Endothelial cell of umbilical vein (primary cell): ENCODE measurements at regions not wholly inside any gene's neighbourhood (a gene's known extent, or its start where the extent isn't known, plus 50 kb on each side); places are given as distances from the start of the nearest gene placed in this dataset.

Source experiments
- BruUV-seq: library from RNA; stranded (reverse); fragments of 400-500 nt; replicated peaks from 2 replicates; lab custom pipeline; 2021; lab: Mats Ljungman, UMichigan
- CTCF ChIA-PET: fragments of 300-600, 350-600 bp; sonication (Branson Sonifier 250); formaldehyde crosslinking; loops from one replicate; lab custom pipeline; 2021; ENCODE audit warnings: antibody characterized with exemption, inconsistent platforms; lab: Charles Lee
- POLR2A ChIA-PET: fragments of 300-600, 350-600 bp; sonication (Branson Sonifier 250); formaldehyde crosslinking; loops from one replicate; lab custom pipeline; 2021; ENCODE audit warnings: antibody characterized with exemption, inconsistent platforms; lab: Charles Lee
- DNase-seq: peaks from one replicate; pipeline ENCODE4 v3.0.0-alpha.2; 2011; ENCODE audit warnings: low read depth, low spot score
- FAIRE-seq: peaks from 2 replicates; lab custom pipeline; 2011; peaks lifted over from hg19 to GRCh38; lab: Jason Lieb, UNC
- H2AFZ ChIP-seq: 2 replicates; pipeline ENCODE4 v1.6.0; 2012; ENCODE audit warnings: low read depth, low read length, control low read depth, inconsistent platforms
- H3K27ac ChIP-seq: 2 replicates; pipeline ENCODE4 v1.5.1; 2011; ENCODE audit warnings: low read depth, mild to moderate bottlenecking, control low read depth, low read length, moderate library complexity; ENCODE audit not compliant: insufficient read depth
- H3K27me3 ChIP-seq, 2 experiments: 2 replicates each; pipeline versions ENCODE4 v1.6.0 to v1.6.1; 2011; ENCODE audit warnings: low read length in 2 of 2, mixed read lengths in 1 of 2; ENCODE audit not compliant: control insufficient read depth in 2 of 2, insufficient read depth in 2 of 2
- H3K36me3 ChIP-seq, 2 experiments: 2 replicates in 1 of 2; 3 replicates in 1 of 2; pipeline ENCODE4 v1.5.1; 2011; ENCODE audit warnings: low read length in 2 of 2, mild to moderate bottlenecking in 1 of 2, moderate library complexity in 1 of 2; ENCODE audit not compliant: control insufficient read depth in 2 of 2, insufficient read depth in 2 of 2; ENCODE audit errors: extremely low read depth in 1 of 2
- H3K4me1 ChIP-seq: 3 replicates; pipeline ENCODE4 v1.5.1; 2011; ENCODE audit warnings: mild to moderate bottlenecking, low read length; ENCODE audit not compliant: control insufficient read depth, insufficient read depth; ENCODE audit errors: extremely low read depth
- H3K4me2 ChIP-seq: 2 replicates; pipeline ENCODE4 v1.6.1; 2011; ENCODE audit warnings: low read length, control low read depth, mixed read lengths; ENCODE audit not compliant: insufficient read depth
- H3K4me3 ChIP-seq, 3 experiments: fragments of 200-600 bp in 1 of 3; sonication (generic), shearing (Covaris generic) in 1 of 3; replicated peaks in 1 of 3; 2 replicates each; pipeline ENCODE4 v1.5.1; 2011 to 2016; ENCODE audit warnings: control low read depth in 3 of 3, low read length in 3 of 3, mild to moderate bottlenecking in 2 of 3, inconsistent platforms in 1 of 3, low read depth in 1 of 3, moderate library complexity in 1 of 3; ENCODE audit not compliant: insufficient read depth in 1 of 3
- H3K79me2 ChIP-seq: 2 replicates; pipeline ENCODE4 v1.6.0; 2012; ENCODE audit warnings: low read length, inconsistent platforms; ENCODE audit not compliant: control insufficient read depth, insufficient read depth
- H3K9ac ChIP-seq: replicated peaks from 2 replicates; pipeline ENCODE3; 2011; ENCODE audit warnings: low read length, control low read depth; ENCODE audit not compliant: insufficient read depth; ENCODE audit errors: extremely low read depth
- H3K9me1 ChIP-seq: replicated peaks from 3 replicates; pipeline ENCODE4 v1.6.0; 2011; ENCODE audit warnings: mild to moderate bottlenecking, low read length; ENCODE audit not compliant: control insufficient read depth, insufficient read depth; ENCODE audit errors: extremely low read depth
- H3K9me3 ChIP-seq: replicated peaks from 2 replicates; pipeline ENCODE4 v1.5.1; 2012; ENCODE audit warnings: low read length, inconsistent platforms; ENCODE audit not compliant: control insufficient read depth, insufficient read depth
- H4K20me1 ChIP-seq: replicated peaks from 2 replicates; pipeline ENCODE3; 2011; ENCODE audit warnings: mild to moderate bottlenecking, low read length; ENCODE audit not compliant: control insufficient read depth, insufficient read depth; ENCODE audit errors: extremely low read depth
- CTCF ChIP-seq, 2 donors: IDR thresholded peaks; 1 replicate in 1 of 2; 2 replicates in 1 of 2; pipeline ENCODE4 v1.5.1; 2011; ENCODE audit warnings: low read length in 2 of 2, mild to moderate bottlenecking in 2 of 2, moderate library complexity in 2 of 2, control low read depth in 1 of 2, inconsistent platforms in 1 of 2, low read depth in 1 of 2; ENCODE audit not compliant: insufficient read depth in 1 of 2; ENCODE audit errors: extremely low read depth in 1 of 2
- EZH2 ChIP-seq: IDR thresholded peaks from 2 replicates; pipeline ENCODE4 v1.6.1; 2012; ENCODE audit warnings: borderline replicate concordance, low read depth, mild to moderate bottlenecking, moderate library complexity, low read length, inconsistent platforms; ENCODE audit not compliant: severe bottlenecking
- FOS ChIP-seq: IDR thresholded peaks from 2 replicates; pipeline ENCODE4 v1.6.1; 2011; ENCODE audit warnings: mild to moderate bottlenecking, low read length, moderate library complexity, borderline replicate concordance; ENCODE audit not compliant: insufficient read depth
- GATA2 ChIP-seq: IDR thresholded peaks from 2 replicates; pipeline ENCODE4 v1.7.0; 2011; ENCODE audit warnings: low read depth, mild to moderate bottlenecking, moderate library complexity, mixed read lengths, low read length; ENCODE audit not compliant: insufficient read length, insufficient read depth
- JUN ChIP-seq: IDR thresholded peaks from 2 replicates; pipeline ENCODE4 v1.6.1; 2011; ENCODE audit warnings: borderline replicate concordance, low read depth; ENCODE audit not compliant: insufficient read length, insufficient read depth
- MAX ChIP-seq: IDR thresholded peaks from 2 replicates; pipeline ENCODE4 v1.6.1; 2011; ENCODE audit not compliant: insufficient read depth, insufficient read length
- MYC ChIP-seq: IDR thresholded peaks from one replicate; pipeline ENCODE4 v1.6.1; 2011; ENCODE audit warnings: mild to moderate bottlenecking, low read depth, low read length
- POLR2A ChIP-seq: IDR thresholded peaks from 2 replicates; pipeline ENCODE4 v1.6.1; 2012; ENCODE audit warnings: low read depth, mild to moderate bottlenecking, control low read depth, low read length
- POLR2AphosphoS5 ChIP-seq: IDR thresholded peaks from 2 replicates; pipeline ENCODE4 v1.6.1; 2012; ENCODE audit warnings: low read depth, mild to moderate bottlenecking, control low read depth, low read length, moderate library complexity; ENCODE audit not compliant: insufficient read depth
- dilution Hi-C: fragments of 300-500 bp; cut with MboI; formaldehyde crosslinking; loops from one replicate; pipeline ENCODE4 v1.15.0; 2019; ENCODE audit warnings: low sequenced_read_pairs; ENCODE audit not compliant: extremely low pct_ligation_motif_present
- intact Hi-C: fragments of 100-400 bp; cut with micrococcal nuclease; formaldehyde crosslinking; loops from one replicate; pipeline ENCODE4 v1.10.0; 2022

GRCh38 chr11:130578738-130579368 lies 130.4 kb downstream of the ADAMTS15 start:
- TF ChIP-seq POLR2A (no peak), GATA2 (no peak), FOS (no peak), POLR2AphosphoS5 (no peak), JUN (no peak), EZH2 (no peak), MAX (no peak), MYC (no peak)
- DNase-seq, result no peak
- H3K9me3 ChIP-seq, result no peaks in the 10 kb centered on the region
- H4K20me1 ChIP-seq, result no peaks in the 10 kb centered on the region
- no peak overlapping the region for H3K9ac ChIP-seq
- BruUV-seq, result no TSS peak
- no peak overlapping the region for H3K27ac ChIP-seq
- no peaks in the 10 kb centered on the region for H3K79me2 ChIP-seq
- peaks cover 10% of the 10 kb centered on the region for H3K4me1 ChIP-seq
- intact Hi-C loops, result no loop called here
- no peaks in the 10 kb centered on the region for H3K36me3 ChIP-seq
- no peaks in the 10 kb centered on the region for H3K9me1 ChIP-seq
- no peak for FAIRE-seq
- H3K4me3 ChIP-seq, result no peak overlapping the region
- H2AFZ ChIP-seq, result no peak overlapping the region
- CTCF ChIA-PET, result no interaction called here
- H3K27me3 ChIP-seq, result no peaks in the 10 kb centered on the region
- no peak overlapping the region for H3K4me2 ChIP-seq
- dilution Hi-C loops, result no loop called here
- POLR2A ChIA-PET, result no interaction called here

- H3K79me2 ChIP-seq, result no peaks in the 10 kb centered on the region
- H3K27ac ChIP-seq, result peak overlapping the region; percentile 24
- DNase-seq (peak; percentile 61), FAIRE-seq (peak; percentile 90)
- no peaks in the 10 kb centered on the region for H4K20me1 ChIP-seq
- no peak overlapping the region for H2AFZ ChIP-seq
- no peaks in the 10 kb centered on the region for H3K36me3 ChIP-seq
- H3K9ac ChIP-seq, result no peak overlapping the region
- CTCF ChIA-PET, result no interaction called here
- peaks cover 10% of the 10 kb centered on the region for H3K4me1 ChIP-seq
- H3K4me3 ChIP-seq, result no peak overlapping the region
- no peaks in the 10 kb centered on the region for H3K9me1 ChIP-seq
- no peaks in the 10 kb centered on the region for H3K9me3 ChIP-seq
- H3K27me3 ChIP-seq, result no peaks in the 10 kb centered on the region
- dilution Hi-C loops, result no loop called here
- POLR2A ChIA-PET, result no interaction called here
- intact Hi-C loops, result loop anchor here (2.0 to 5.0 kb wide), 3 partner anchors 100 to 157 kb away; no protein-coding TSS in a partner anchor
- peak overlapping the region; percentile 28 for H3K4me2 ChIP-seq
- TF ChIP-seq FOS (peak; percentile 89), POLR2A (no peak), EZH2 (no peak), GATA2 (peak; percentile 38), CTCF (IDR thresholded peaks at IDR 0.05; ENCODE audit: extremely low read depth in 1 of 2, insufficient read depth in 1 of 2, low read depth in 1 of 2, low read length in 2 of 2) (no peak), MAX (no peak), POLR2AphosphoS5 (no peak), JUN (peak; percentile 38), MYC (no peak)
- no TSS peak for BruUV-seq
Observed at GRCh38 chr11:130580372-130580771, 131.9 kb downstream of the ADAMTS15 start.
